ENCODE measurements at regions not wholly inside any gene's neighbourhood (a gene's known extent, or its start where the extent isn't known, plus 50 kb on each side); places are given as distances from the start of the nearest gene placed in this dataset.

DNA sequence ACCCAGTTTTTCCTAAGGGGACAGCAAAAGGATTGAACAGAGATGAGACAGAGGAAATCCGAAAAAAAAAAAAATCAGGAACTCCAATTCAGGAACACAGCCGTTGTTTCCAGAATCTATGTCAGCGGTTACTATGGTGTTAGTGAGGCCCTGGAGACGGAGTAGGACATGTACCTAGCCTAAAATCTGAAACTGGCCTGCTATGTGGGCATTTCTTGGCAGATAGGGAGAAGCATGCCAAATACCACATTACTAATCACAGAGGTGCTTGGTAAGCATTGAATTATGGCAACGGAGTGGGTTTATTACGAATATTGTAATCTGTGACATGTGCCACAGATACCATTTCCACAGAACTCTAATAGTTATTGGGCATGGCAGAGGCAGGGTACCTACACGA is 530.6 kb downstream of the CCDC85A start:
- TF ChIP-seq, protein P1, sequence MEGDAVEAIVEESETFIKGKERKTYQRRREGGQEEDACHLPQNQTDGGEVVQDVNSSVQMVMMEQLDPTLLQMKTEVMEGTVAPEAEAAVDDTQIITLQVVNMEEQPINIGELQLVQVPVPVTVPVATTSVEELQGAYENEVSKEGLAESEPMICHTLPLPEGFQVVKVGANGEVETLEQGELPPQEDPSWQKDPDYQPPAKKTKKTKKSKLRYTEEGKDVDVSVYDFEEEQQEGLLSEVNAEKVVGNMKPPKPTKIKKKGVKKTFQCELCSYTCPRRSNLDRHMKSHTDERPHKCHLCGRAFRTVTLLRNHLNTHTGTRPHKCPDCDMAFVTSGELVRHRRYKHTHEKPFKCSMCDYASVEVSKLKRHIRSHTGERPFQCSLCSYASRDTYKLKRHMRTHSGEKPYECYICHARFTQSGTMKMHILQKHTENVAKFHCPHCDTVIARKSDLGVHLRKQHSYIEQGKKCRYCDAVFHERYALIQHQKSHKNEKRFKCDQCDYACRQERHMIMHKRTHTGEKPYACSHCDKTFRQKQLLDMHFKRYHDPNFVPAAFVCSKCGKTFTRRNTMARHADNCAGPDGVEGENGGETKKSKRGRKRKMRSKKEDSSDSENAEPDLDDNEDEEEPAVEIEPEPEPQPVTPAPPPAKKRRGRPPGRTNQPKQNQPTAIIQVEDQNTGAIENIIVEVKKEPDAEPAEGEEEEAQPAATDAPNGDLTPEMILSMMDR (IDR thresholded peaks at IDR 0.05): no peak
- Histone ChIP-seq H3K4me1 (no peaks in the 10 kb centered on the region), H3K36me3 (no peaks in the 10 kb centered on the region), H3K4me3 (no peak overlapping the region), H3K27ac (no peak overlapping the region), H3K9me3 (no peaks in the 10 kb centered on the region), H3K27me3 (no peaks in the 10 kb centered on the region)
- intact Hi-C loops (cut with DNase I; ENCODE audit: low total_unique reads): no loop called here
- no peak for DNase-seq

- H3K36me3 ChIP-seq: no peaks in the 10 kb centered on the region
- H3K4me1 ChIP-seq: no peaks in the 10 kb centered on the region
- intact Hi-C loops (cut with DNase I; ENCODE audit: low total_unique reads): no loop called here
- no peaks in the 10 kb centered on the region for H3K9me3 ChIP-seq
- H3K4me3 ChIP-seq: no peak overlapping the region
- H3K27ac ChIP-seq: no peak overlapping the region
- TF ChIP-seq, protein P1 (IDR thresholded peaks at IDR 0.05): no peak
- DNase-seq: no peak
- no peaks in the 10 kb centered on the region for H3K27me3 ChIP-seq
These were observed 531.9 kb downstream of the CCDC85A start for GRCh38 chr2:56715683-56716082.

GRCh38 chr2:56718413-56718812 is 534.6 kb downstream of the CCDC85A start:
- H3K4me1 ChIP-seq: no peaks in the 10 kb centered on the region
- no peak overlapping the region for H3K4me3 ChIP-seq
- no peak for DNase-seq
- H3K9me3 ChIP-seq: no peaks in the 10 kb centered on the region
- intact Hi-C loops (cut with DNase I; ENCODE audit: low total_unique reads): no loop called here
- H3K27ac ChIP-seq: no peak overlapping the region
- H3K36me3 ChIP-seq: no peaks in the 10 kb centered on the region
- no peaks in the 10 kb centered on the region for H3K27me3 ChIP-seq
- TF ChIP-seq, protein P1 (IDR thresholded peaks at IDR 0.05): no peak

- no peak overlapping the region for H3K27ac ChIP-seq
- H3K4me3 ChIP-seq: no peak overlapping the region
- intact Hi-C loops (cut with DNase I; ENCODE audit: low total_unique reads): no loop called here
- H3K9me3 ChIP-seq: peaks cover 8 to 15% (median 10%) of the 10 kb centered on the region in 3 donors
- no peaks in the 10 kb centered on the region for H3K36me3 ChIP-seq
- TF ChIP-seq, protein P1 (IDR thresholded peaks at IDR 0.05): no peak
- no peaks in the 10 kb centered on the region for H3K4me1 ChIP-seq
- no peaks in the 10 kb centered on the region for H3K27me3 ChIP-seq
- DNase-seq: no peak
These were observed 545.4 kb downstream of the CCDC85A start for GRCh38 chr2:56729212-56729611.

- H3K27me3 ChIP-seq: no peaks in the 10 kb centered on the region
- intact Hi-C loops (cut with DNase I; ENCODE audit: low total_unique reads): no loop called here
- H3K9me3 ChIP-seq: peaks cover 0 to 12% (median 4%) of the 10 kb centered on the region in 3 donors
- no peak overlapping the region for H3K27ac ChIP-seq
- H3K4me3 ChIP-seq: no peak overlapping the region
- TF ChIP-seq, protein P1 (IDR thresholded peaks at IDR 0.05): no peak
- H3K36me3 ChIP-seq: no peaks in the 10 kb centered on the region
- no peaks in the 10 kb centered on the region for H3K4me1 ChIP-seq
- no peak for DNase-seq
These were observed 549.2 kb downstream of the CCDC85A start for GRCh38 chr2:56732946-56733345.

DNA sequence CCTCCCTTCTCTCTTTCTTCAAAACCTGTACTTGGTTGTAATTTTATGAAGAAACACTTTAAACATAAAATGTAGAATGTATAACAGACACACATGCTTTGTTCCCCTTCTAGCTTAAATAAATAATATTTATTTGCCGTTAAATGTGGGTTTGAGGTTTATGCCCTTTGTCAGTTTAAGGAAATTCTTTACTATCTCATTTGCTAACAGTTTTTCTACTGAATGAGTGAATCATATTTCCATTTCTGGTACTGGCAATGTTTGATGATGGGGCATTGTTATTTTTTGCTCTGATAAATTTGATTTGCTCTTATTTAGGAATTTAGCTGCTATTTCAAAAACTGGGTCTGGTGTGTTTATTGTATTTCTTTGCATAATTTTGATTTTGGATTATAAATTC is 555.6 kb downstream of the CCDC85A start:
- intact Hi-C loops (cut with DNase I; ENCODE audit: low total_unique reads): no loop called here
- Histone ChIP-seq H3K4me1 (no peaks in the 10 kb centered on the region), H3K4me3 (no peak overlapping the region), H3K27me3 (no peaks in the 10 kb centered on the region), H3K36me3 (no peaks in the 10 kb centered on the region), H3K27ac (no peak overlapping the region), H3K9me3 (peaks cover 0 to 8% (median 4%) of the 10 kb centered on the region in 3 donors)
- no peak for DNase-seq
- TF ChIP-seq, protein P1 (IDR thresholded peaks at IDR 0.05): no peak

All from tibial artery (tissue), 4 donors.